HEK293T (cell line): ENCODE measurements at regions not wholly inside any gene's neighbourhood (a gene's known extent, or its start where the extent isn't known, plus 50 kb on each side); places are given as distances from the start of the nearest gene placed in this dataset.

Experiments
- BHLHE40 ChIP-seq: fragments of 450-650 bp; IDR thresholded peaks from 2 replicates; pipeline ENCODE4 v1.6.1; 2016; ENCODE audit warnings: mild to moderate bottlenecking, moderate library complexity, borderline replicate concordance
- CTBP1 ChIP-seq: fragments of 450-650 bp; IDR thresholded peaks from 2 replicates; pipeline ENCODE4 v1.6.1; 2016; ENCODE audit warnings: borderline replicate concordance
- ELF4 ChIP-seq: fragments of 450-650 bp; IDR thresholded peaks from 2 replicates; pipeline ENCODE4 v1.6.1; 2017; ENCODE audit warnings: antibody characterized with exemption
- FOXA1 ChIP-seq: fragments of 450-650 bp; IDR thresholded peaks from 2 replicates; pipeline ENCODE4 v1.6.1; 2016; ENCODE audit warnings: mild to moderate bottlenecking
- FOXK2 ChIP-seq: fragments of 450-650 bp; IDR thresholded peaks from 2 replicates; pipeline ENCODE4 v1.6.1; 2016; ENCODE audit warnings: mild to moderate bottlenecking
- FOXM1 ChIP-seq: fragments of 450-650 bp; IDR thresholded peaks from 2 replicates; pipeline ENCODE4 v1.6.1; 2017; ENCODE audit warnings: mild to moderate bottlenecking, borderline replicate concordance
- HDGF ChIP-seq: fragments of 450-650 bp; IDR thresholded peaks from 2 replicates; pipeline ENCODE4 v1.6.1; 2017; ENCODE audit warnings: antibody characterized with exemption, borderline replicate concordance
- PKNOX1 ChIP-seq: fragments of 450-650 bp; IDR thresholded peaks from 2 replicates; pipeline ENCODE4 v1.6.1; 2016
- SP1 ChIP-seq: fragments of 450-650 bp; IDR thresholded peaks from 2 replicates; pipeline ENCODE4 v1.6.1; 2017

DNA sequence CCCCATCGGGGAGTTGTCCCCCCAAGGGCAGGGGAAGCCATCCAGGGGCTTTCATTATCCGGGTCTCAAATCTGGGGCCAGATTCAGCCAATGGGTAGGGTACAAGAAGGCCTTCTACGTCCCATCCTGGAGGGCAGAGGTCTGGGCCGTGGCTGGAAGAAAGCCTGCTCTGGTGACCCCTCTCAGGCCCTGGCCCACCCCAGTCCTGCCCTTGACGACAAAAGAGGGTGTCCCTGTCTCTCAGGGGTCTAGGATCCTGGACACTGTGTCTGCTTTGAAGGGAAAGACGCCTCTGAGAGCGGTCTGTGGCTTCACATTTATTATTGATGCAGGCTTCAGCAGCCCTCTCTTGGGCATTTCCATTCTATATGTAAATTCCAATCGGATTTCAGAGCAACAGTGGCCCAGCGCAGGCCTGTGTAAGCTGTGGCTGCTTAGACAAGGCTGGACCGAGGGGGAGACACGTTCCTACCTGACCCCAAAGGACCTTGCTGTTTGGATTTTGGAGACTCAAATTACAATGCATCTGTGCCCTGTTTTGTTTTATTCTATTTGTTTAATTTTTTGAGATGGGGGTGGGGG, 83.2 kb upstream of the BAIAP2L1 start:
- no peak for TF ChIP-seq PKNOX1
- no peak for TF ChIP-seq HDGF
- no peak for TF ChIP-seq FOXK2
- TF ChIP-seq ELF4: no peak
- no peak for TF ChIP-seq FOXA1
- TF ChIP-seq SP1: no peak
- TF ChIP-seq FOXM1: no peak
- TF ChIP-seq BHLHE40: no peak
- no peak for TF ChIP-seq CTBP1
